ENCODE measurements at regions not wholly inside any gene's neighbourhood (a gene's known extent, or its start where the extent isn't known, plus 50 kb on each side); places are given as distances from the start of the nearest gene placed in this dataset.

- H3K4me3 ChIP-seq (replicated peaks in 1 of 2; ENCODE audit: low read depth in 1 of 2, low read length in 2 of 2) = no peak overlapping the region
- RAD21 ChIA-PET (ENCODE audit: low non-redundant PET in 1 of 2, low total read pairs in 2 of 2, uncharacterized antibody in 2 of 2, unreplicated experiment in 2 of 2) = no interaction called here
Measured at GRCh38 chr9:108374626-108375025, 481.2 kb downstream of the ACTL7B start.

More at GRCh38 chr9:108374626-108375025, 481.2 kb downstream of the ACTL7B start:
- no peaks in the 10 kb centered on the region for H3K9me2 ChIP-seq (ENCODE audit: insufficient read depth)
- no peak overlapping the region for H3K27ac ChIP-seq (ENCODE audit: low read depth, low read length)
- no peak overlapping the region for H3K4me2 ChIP-seq (ENCODE audit: low read length)
- intact Hi-C loops (cut with micrococcal nuclease) = no loop called here
- H3K9ac ChIP-seq (ENCODE audit: low read length) = no peak overlapping the region
- no peak overlapping the region for H2AFZ ChIP-seq (ENCODE audit: low read depth, low read length, poor library complexity, severe bottlenecking)
- H4K20me1 ChIP-seq (ENCODE audit: insufficient read depth) = no peaks in the 10 kb centered on the region
- no peak for ATAC-seq
- H3K36me3 ChIP-seq (ENCODE audit: control insufficient read depth in 1 of 2, insufficient read depth in 2 of 2, low read length in 2 of 2) = no peaks in the 10 kb centered on the region
- ChIA-PET CTCF (no interaction called here), POLR2A (no interaction called here)
- no peaks in the 10 kb centered on the region for H3K79me2 ChIP-seq (ENCODE audit: insufficient read depth, low read length)
- no peaks in the 10 kb centered on the region for H3K4me1 ChIP-seq (ENCODE audit: control insufficient read depth in 1 of 2, insufficient read depth in 2 of 2, low read length in 2 of 2)
- no TSS peak for BruUV-seq (replicated peaks)
- H3K9me3 ChIP-seq (ENCODE audit: control insufficient read depth in 1 of 2, insufficient read depth in 1 of 2, low read depth in 1 of 2, low read length in 2 of 2) = no peaks in the 10 kb centered on the region
- no peaks in the 10 kb centered on the region for H3K27me3 ChIP-seq (ENCODE audit: insufficient read depth, low read length)
- TF ChIP-seq YY1 (IDR thresholded peaks at IDR 0.05; ENCODE audit: extremely low read depth, insufficient replicate concordance, low read depth, low read length) (no peak), ATF3 (IDR thresholded peaks at IDR 0.05) (no peak), REST (IDR thresholded peaks at IDR 0.05; ENCODE audit: low read depth) (no peak), SP1 (IDR thresholded peaks at IDR 0.05; ENCODE audit: low read depth) (no peak), FOSL1 (IDR thresholded peaks at IDR 0.05; ENCODE audit: low read depth) (no peak), CBX3 (IDR thresholded peaks at IDR 0.05; ENCODE audit: low read depth) (no peak), POLR2A (IDR thresholded peaks at IDR 0.05; ENCODE audit: borderline replicate concordance, extremely low read depth, insufficient read depth, insufficient read length) (no peak), EZH2 (IDR thresholded peaks at IDR 0.05) (no peak), EGR1 (IDR thresholded peaks at IDR 0.05; ENCODE audit: low read depth) (no peak), RAD21 (IDR thresholded peaks at IDR 0.05; ENCODE audit: low read depth) (no peak), JUND (IDR thresholded peaks at IDR 0.05) (no peak), SRF (IDR thresholded peaks at IDR 0.05; ENCODE audit: low read depth) (no peak), CTCF (IDR thresholded peaks at IDR 0.05 in 2 of 3, conservative IDR thresholded peaks at IDR 0.05 in 1 of 3; ENCODE audit: borderline replicate concordance in 1 of 3, insufficient read depth in 1 of 3, low read depth in 2 of 3, low read length in 2 of 3) (no peak), ZNF274 (IDR thresholded peaks at IDR 0.05; ENCODE audit: low read depth, low read length) (no peak), ZBTB33 (IDR thresholded peaks at IDR 0.05; ENCODE audit: extremely low read depth, insufficient replicate concordance, low read length) (no peak), ZFX (IDR thresholded peaks at IDR 0.05) (no peak), ELF1 (IDR thresholded peaks at IDR 0.05; ENCODE audit: borderline replicate concordance, low read depth) (no peak), POLR2AphosphoS5 (IDR thresholded peaks at IDR 0.05; ENCODE audit: low read depth, low read length) (no peak), MAX (IDR thresholded peaks at IDR 0.05) (no peak), TCF7L2 (IDR thresholded peaks at IDR 0.05; ENCODE audit: borderline replicate concordance, extremely low read depth, insufficient read depth, insufficient read length) (no peak)
- DNase-seq (ENCODE audit: low read depth, low spot score) = no peak

Measured in HCT116 (cell line).